ENCODE measurements at regions not wholly inside any gene's neighbourhood (a gene's known extent, or its start where the extent isn't known, plus 50 kb on each side); places are given as distances from the start of the nearest gene placed in this dataset.

- no peak for DNase-seq
Measured at GRCh38 chr1:229098903-229099578, 171.9 kb upstream of the RAB4A start.

- DNase-seq: no peak
Measured at GRCh38 chr1:229101011-229101871, 169.7 kb upstream of the RAB4A start.

DNA sequence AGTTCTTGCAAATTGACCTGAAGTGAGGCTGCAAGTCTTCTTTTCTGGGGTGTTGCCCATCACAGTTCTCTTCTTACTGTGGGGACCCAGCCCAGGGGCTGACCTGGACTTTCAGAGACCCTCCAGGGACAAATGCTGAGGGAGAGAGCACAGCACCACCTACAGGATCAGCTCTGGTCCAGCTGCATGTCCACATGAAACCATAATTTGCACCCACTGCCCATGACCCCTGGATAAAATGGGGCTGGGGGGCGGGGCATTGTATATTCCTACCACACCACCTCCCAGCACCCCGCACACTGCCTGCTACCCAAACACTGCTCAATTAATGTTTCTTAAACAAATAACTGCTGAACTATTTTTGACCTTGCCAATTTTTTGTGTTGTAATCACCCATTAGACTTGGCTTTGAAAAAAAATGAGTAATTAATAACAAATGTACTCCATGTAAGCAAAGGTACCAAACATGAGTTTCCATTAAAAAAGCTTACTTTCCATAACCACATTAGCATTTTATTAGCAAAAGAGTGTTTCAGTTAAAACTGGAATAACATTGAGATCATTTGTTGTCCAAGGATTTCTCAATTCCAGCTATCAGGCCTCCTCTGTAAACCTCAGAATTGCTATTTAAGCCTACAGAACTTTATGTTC is 168.0 kb upstream of the RAB4A start:
- no peak for DNase-seq

DNA sequence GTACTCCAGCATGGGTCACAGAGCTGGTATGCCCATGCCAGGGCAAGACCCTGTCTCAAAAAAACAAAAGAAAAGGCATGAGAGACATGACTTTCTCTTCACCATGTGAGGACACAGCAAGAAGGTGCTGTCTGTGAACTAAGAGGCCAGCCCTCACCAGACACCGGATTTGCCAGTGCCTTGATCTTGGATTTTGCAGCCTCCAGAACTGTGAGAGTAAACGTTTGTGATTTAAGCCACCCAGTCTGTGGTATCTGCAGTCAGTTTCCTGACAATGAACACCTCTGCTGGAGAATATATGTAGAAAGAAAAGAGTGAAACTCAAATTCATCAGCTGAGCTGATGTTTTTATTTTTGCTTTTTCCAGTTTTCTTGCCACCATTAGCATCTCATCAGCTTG is 166.3 kb upstream of the RAB4A start:
- DNase-seq: no peak

- DNase-seq: no peak
Measured at GRCh38 chr1:229105109-229105508, 165.8 kb upstream of the RAB4A start.

- no peak for DNase-seq
Measured at GRCh38 chr1:229105822-229106525, 164.9 kb upstream of the RAB4A start.

GRCh38 chr1:229106526-229107125 is 164.3 kb upstream of the RAB4A start:
- DNase-seq: no peak

DNA sequence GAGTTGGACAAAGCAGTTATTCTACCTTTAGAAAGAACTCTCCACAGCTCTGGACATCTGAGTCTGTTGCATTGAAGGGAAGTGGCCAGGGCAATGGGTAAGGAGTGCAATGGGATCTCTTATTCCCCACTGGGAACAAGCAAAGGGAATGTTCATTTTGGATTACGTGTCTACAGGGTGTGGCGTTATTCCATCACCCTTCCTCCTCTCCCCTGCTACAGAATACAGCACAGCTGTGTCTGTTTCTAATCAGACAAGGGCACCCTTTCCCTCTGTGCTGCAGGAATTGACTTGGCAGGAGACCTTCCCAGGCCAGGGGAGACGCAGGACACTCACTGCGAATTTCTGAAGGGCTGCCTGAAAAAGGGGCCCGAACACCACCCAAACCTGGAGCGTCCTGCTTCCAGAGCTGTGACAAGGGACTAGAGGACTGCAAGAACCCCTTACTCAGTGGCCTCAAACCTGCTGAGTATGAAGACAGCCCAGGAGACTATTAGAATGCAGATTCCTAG is 163.6 kb upstream of the RAB4A start:
- DNase-seq: no peak

DNA sequence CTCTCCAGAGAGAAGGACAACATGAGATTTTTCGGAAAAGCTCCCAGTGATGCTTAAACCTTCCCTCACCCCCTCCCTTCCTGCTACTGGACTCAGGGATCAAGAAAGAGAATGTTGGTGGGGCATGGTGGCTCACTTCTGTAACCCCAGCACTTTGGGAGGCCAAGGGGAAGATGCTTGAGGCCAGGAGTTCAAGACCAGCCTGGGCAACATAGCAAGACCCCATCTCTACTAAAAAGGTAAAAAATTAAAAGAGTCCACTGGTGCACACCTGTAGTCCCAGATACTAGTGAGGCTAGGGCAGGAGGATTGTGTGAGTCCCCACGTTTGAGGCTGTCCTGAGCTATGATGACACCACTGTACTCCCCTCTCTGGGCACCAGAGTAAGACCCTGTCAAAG is 162.9 kb upstream of the RAB4A start:
- no peak for DNase-seq

GRCh38 chr1:229108598-229109201 is 162.2 kb upstream of the RAB4A start:
- no peak for DNase-seq

- no peak for DNase-seq
Measured at GRCh38 chr1:229109320-229109761, 161.6 kb upstream of the RAB4A start.

GRCh38 chr1:229110986-229111385 is 159.9 kb upstream of the RAB4A start:
- no peak for DNase-seq

DNA sequence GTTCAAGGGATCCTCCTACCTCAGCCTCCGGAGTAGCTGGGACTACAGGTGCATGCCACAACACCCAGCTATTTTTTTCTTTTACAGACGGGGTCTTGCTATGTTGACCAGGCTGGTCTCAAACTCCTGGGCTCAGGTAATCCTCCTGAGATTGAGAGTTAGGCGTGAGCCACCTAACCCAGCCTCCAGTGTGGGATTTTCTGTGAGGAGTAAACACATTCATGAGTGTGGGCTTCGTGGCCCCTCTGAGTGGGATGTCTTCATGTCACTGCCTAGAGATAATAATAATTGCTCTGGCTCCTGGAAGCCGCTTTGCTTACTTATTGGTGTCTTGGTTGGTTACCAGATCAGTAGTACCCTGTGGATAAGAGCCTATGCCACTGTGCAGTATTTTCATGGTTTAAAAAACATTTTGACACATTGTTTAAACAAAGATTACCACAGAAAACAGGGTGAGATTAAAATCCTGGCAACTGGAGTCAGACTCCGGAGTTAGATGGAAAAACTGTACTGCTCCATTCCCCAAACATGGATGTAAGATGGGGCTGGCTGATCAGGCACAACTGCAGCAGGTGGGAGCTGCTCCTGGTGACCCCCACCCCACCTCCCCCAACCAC is 159.1 kb upstream of the RAB4A start:
- no peak for DNase-seq

DNA sequence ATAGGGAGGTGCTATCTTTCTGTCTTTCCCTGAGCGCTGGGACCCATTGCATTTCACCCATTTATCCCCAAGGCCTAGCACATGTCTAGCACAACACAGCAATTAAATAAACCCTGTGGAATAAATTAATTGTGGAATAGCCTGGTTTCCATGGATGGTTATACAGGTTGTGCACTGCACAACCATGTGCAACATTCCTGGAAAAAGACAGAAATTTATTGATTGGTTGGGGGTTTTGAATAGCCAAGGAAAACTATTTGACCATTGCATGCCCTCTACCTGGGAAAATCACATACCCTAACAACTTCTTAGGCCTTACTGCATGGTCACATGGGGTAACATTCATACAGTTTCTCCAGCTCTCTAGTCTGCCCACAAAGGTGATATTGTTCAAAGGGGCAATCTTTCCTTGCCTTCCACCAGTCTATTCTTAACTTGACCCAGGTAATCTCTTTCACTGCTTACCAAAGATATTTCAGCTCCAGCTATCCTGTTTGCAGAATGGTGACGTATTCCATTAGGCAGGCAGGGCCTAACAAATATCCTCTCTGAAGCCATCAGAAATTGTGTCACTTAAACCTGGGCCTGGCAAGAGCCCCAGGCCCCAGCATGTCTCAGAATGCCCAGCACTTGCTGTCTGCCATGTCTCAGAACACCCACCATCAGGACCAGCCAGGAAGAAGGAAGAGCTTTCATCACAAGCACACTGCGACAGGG is 157.9 kb upstream of the RAB4A start:
- DNase-seq: no peak

GRCh38 chr1:229114315-229114714 is 156.6 kb upstream of the RAB4A start:
- DNase-seq: no peak

DNA sequence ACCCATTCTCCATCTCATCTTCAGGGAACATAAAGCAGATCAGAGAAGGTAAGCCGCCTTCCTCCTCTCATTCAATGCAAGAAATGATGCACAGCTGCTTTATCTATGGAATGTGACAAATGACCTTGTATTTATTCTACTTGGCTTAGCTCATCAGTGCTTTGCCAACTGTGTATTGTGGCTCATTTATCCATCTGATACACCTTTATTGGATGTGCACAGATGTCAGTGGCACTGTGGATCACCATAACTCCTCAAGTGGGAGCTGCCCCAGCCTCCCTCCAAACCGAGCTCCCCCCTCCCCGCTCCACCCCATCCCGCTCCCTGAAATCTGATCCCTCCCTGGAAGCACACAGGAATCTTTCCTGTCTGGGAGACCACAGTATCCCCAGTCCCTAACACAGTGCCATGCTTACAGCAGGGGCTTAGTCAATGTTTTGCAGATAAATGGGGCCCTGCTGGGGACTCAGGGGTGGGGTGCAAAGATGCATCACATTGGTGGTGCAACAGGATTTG is 156.0 kb upstream of the RAB4A start:
- DNase-seq: no peak

DNA sequence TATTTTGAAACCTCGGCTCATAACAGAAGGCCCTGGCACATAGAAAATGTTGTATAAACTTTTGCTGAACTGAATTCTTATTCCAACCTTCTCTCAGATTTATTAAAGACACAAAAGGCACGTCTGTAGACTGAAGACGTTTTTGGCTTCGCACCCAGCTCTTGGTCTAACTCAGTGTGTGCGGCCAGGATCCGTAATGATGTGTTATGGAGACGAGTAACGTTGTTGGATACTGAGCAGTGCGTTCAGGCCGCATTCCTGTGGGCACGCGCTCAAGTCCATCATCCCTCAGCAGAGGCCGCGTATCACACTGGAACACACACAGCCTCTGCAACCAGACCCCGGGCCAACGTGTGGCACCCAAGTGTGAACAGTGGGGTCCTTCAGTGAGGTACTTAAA is 154.8 kb upstream of the RAB4A start:
- DNase-seq: no peak

- DNase-seq: no peak
Measured at GRCh38 chr1:229117664-229118300, 153.1 kb upstream of the RAB4A start.

GRCh38 chr1:229118477-229119061 is 152.3 kb upstream of the RAB4A start:
- no peak for DNase-seq

DNA sequence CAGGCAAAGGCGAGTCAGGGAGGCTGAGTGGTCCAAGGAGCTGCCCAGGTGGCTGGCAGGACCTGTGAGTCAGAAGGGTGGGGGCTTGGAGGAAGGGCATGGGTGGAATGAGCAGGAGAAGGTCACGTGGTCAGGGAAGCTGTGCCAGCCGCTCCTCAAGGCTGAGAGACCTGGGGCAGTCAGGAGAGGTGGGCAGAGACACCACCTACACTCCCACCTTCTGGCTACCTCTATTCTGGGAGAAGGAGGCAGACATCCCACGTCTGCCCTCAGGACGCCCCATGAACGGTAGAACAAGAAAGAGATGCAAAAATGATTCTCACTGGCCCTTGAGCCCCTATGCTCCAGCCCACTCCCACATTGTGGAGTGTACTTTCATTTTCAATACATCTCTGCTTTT is 151.8 kb upstream of the RAB4A start:
- DNase-seq: no peak
